Astrocyte of the cerebellum (primary cell): ENCODE measurements at regions not wholly inside any gene's neighbourhood (a gene's known extent, or its start where the extent isn't known, plus 50 kb on each side); places are given as distances from the start of the nearest gene placed in this dataset.
"Not testable (repeated sequence)": the region's sequence is repeated elsewhere in the genome, so short reads cannot be mapped to it uniquely, and the experiment has no call there.

Experiments
- DNase-seq: peaks from one replicate; pipeline ENCODE4 v3.0.0-alpha.2; 2011; ENCODE audit warnings: low read depth
- H3K4me3 ChIP-seq: 2 replicates; pipeline ENCODE4 v1.5.1; 2011; ENCODE audit warnings: mild to moderate bottlenecking, low read depth, low read length, moderate library complexity
- in situ Hi-C: cut with HindIII; loops from 2 replicates; pipeline ENCODE4 v1.10.0; 2017; ENCODE audit warnings: low sequenced_read_pairs
- TF ChIP-seq, protein P1 (sequence below): IDR thresholded peaks from 2 replicates; pipeline ENCODE4 v1.5.1; 2012; ENCODE audit warnings: low read length, low read depth, moderate library complexity, mild to moderate bottlenecking; ENCODE audit errors: missing control alignments

DNA sequence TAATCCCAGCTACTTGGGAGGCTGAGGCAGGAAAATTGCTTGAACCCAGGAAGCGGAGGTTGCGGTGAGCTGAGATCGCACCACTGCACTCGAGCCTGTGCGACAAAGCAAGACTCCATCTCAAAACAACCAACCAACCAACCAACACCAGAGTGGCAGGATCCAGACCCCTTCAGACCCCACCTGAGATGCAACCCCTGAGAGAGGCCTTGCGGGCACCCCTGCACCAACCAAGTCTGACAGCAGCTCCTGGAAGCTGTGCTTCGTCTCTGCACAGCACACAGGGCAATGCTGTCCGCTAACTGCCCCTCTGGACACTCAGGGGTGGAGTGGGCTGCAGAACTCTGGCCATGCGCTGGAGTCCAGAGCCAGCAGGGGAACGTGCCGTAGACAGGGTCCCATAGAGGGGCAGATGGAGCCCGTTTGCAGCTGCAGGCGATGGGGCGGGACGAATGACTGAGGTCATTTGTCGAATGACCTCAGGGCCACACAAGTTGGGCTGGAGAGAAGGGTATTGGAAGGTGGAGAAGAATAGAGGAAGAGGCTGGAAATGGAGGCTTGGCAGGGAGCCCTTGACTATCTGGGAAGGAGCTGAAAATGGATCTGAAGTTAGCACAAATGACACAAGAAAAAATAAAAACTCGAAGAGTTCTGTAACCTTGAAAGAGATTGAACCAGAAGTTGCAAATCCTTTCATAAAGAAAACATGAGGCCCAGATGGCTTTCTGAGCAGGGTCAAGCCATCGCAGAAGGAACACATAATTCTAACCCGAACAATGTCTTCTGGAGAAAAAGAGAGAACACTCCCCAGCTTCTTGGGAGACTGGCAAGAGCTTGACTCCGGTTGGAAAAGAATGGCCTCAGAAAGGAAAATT is 199.7 kb downstream of the CTTN start:
- TF ChIP-seq, protein P1, sequence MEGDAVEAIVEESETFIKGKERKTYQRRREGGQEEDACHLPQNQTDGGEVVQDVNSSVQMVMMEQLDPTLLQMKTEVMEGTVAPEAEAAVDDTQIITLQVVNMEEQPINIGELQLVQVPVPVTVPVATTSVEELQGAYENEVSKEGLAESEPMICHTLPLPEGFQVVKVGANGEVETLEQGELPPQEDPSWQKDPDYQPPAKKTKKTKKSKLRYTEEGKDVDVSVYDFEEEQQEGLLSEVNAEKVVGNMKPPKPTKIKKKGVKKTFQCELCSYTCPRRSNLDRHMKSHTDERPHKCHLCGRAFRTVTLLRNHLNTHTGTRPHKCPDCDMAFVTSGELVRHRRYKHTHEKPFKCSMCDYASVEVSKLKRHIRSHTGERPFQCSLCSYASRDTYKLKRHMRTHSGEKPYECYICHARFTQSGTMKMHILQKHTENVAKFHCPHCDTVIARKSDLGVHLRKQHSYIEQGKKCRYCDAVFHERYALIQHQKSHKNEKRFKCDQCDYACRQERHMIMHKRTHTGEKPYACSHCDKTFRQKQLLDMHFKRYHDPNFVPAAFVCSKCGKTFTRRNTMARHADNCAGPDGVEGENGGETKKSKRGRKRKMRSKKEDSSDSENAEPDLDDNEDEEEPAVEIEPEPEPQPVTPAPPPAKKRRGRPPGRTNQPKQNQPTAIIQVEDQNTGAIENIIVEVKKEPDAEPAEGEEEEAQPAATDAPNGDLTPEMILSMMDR, result no peak
- in situ Hi-C loops, result no loop called here
- no peak for DNase-seq
- H3K4me3 ChIP-seq, result no peak overlapping the region

DNA sequence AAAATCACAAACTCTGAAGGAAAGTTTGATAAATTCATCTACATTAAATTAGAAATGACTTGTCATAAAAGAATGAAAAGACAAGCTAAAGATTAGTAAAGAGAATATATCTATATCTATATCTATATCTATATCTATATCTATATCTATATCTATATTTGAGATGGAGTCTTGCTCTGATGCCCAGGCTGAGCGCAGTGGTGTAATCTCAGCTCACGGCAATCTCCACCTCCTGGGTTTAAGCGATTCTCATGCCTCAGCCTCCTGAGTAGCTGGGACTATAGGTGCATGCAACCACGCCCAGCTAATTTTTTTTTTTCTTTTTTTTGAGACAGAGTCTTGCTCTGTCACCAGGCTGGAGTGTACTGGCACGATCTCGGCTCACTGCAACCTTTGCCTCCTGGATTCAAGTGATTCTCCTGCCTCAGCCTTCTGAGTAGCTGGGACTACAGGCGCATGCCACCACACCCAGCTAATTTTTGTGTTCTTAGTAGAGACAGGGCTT is 202.6 kb downstream of the CTTN start:
- H3K4me3 ChIP-seq, in situ Hi-C loops, DNase-seq: not testable (repeated sequence)

DNA sequence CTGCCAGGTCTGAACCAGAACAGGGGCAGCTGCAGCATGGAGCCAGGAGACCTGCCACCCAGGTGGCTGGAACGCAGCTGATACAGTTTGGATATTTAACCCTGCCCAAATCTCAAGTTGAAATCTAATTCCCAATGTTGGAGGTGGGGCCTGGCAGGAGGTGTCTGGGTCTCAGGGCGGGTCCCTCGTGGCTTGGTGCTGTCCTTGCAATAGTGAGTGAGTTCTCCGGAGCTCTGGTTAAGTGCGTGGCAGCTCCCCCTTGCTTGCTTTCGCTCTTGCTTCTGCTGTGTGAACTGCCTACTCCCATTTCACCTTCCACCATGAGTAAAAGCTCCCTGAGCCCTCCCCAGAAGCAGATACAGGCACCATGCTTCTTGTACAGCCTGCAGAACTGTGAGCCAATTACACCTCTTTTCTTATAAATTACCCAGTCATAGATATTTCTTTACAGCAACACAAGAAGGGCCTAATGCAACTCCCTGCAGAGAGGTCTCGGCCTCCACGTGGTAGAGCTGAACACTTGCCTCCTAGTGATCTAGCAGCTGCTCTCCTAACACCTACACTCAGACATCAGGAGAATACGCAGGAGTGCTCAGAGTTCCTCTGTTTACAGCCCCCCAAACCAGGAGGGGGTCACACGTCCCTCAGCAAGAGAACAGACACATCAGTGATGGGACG is 203.7 kb downstream of the CTTN start:
- DNase-seq, result no peak
- TF ChIP-seq, protein P1, result no peak
- H3K4me3 ChIP-seq, result no peak overlapping the region
- in situ Hi-C loops, result no loop called here

DNA sequence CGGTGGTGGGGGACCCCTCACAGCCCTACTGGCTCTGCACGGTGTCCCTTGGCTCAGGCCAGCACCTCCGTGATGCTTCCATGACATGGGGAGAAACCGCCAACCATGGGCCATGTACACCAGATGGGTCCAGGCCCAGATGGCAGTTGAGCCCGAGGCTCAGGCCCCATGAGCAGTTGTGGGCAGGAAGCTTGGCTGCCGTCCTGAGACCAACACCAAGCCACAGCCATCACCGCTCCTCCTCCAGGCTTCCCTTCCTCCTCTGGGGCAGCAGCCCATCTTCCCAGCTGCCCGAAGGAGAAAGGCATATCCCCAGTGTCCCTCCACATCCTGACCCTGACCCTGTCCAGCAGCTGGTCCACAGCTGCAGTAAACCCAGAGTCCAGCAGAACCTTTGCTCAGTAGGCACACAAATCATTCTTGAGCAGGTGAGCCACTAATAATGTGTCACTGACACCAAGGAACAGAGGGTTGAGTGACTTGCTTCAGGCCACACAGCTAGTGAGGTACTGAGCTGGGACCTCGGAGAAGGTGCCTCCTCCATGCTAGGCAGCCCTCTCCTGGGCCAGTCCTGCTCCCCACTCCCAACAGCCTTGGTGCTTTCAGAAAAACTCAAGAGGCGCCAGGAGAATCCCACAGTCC is 204.9 kb downstream of the CTTN start:
- in situ Hi-C loops, result no loop called here
- TF ChIP-seq, protein P1, result no peak
- no peak overlapping the region for H3K4me3 ChIP-seq
- no peak for DNase-seq

DNA sequence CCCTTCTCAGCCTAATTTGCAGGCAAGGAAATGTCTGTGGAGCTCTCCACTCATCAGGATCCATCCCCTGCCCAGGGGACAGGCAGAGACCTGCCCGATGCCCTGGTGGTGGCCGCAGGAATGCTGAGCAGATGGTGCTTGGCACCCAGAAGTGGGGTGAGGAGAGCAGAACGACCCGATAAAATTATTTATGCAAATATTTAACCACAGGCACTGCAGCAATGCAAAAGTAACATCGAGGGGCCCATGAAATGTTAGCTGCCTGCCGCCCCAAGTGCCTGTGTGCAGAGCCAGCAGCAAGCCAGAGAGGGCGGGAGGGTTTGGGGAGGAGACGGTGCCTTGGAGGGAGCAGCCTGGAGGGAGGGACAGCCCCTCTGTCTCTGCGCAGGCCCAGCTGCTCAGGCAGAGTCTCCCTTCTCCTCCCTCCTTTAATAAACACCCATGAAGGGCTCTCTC is 205.5 kb downstream of the CTTN start:
- no peak for DNase-seq
- in situ Hi-C loops, result no loop called here
- no peak overlapping the region for H3K4me3 ChIP-seq
- TF ChIP-seq, protein P1, result no peak

DNA sequence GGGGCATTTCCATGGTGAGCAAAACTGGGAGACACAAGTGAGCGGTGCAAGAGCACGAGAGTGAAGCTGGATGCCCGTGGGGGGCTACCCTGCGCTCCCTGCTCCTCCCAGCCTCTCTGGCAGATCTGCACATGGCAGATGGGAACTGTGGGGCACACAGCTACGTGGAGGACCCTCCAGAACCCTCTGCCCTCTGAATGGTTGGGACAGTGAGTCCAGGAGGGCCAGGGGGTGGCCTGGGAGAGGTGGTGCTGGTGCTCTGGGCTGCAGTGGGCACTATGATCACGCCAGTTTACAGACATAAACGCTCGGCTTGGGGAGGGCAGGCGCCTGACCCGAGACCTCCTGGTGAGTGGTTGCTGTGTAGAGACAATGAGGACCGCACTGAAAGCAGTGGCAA is 205.9 kb downstream of the CTTN start:
- in situ Hi-C loops, result no loop called here
- no peak for DNase-seq
- H3K4me3 ChIP-seq, result no peak overlapping the region
- TF ChIP-seq, protein P1, result no peak
